HG03103 (cell line): ENCODE measurements at regions not wholly inside any gene's neighbourhood (a gene's known extent, or its start where the extent isn't known, plus 50 kb on each side); places are given as distances from the start of the nearest gene placed in this dataset.
"Not testable (repeated sequence)": the region's sequence is repeated elsewhere in the genome, so short reads cannot be mapped to it uniquely, and the experiment has no call there.

Experiments used
- ATAC-seq: cut with Tn5 transposase; IDR thresholded peaks from one replicate; pipeline ENCODE4 v1.9.1; 2021; ENCODE audit warnings: low read depth; ENCODE audit not compliant: unreplicated experiment

GRCh38 chr4:115972967-115973366 lies 859.5 kb upstream of the NDST4 start:
- no peak for ATAC-seq

GRCh38 chr4:115970859-115971258 lies 857.4 kb upstream of the NDST4 start:
- ATAC-seq = no peak

GRCh38 chr4:115969756-115970155 lies 856.3 kb upstream of the NDST4 start:
- ATAC-seq = no peak

- ATAC-seq = no peak
Measured at GRCh38 chr4:115965588-115965987, 852.2 kb upstream of the NDST4 start.

- not testable (repeated sequence) for ATAC-seq
Measured at GRCh38 chr4:115956054-115956796, 842.8 kb upstream of the NDST4 start.

GRCh38 chr4:115950806-115951205 lies 837.4 kb upstream of the NDST4 start:
- ATAC-seq = no peak

GRCh38 chr4:115949974-115950743 lies 836.7 kb upstream of the NDST4 start:
- ATAC-seq = peak; percentile 47

- ATAC-seq = no peak
Measured at GRCh38 chr4:115945026-115945425, 831.6 kb upstream of the NDST4 start.

- no peak for ATAC-seq
Measured at GRCh38 chr4:115944146-115944905, 830.9 kb upstream of the NDST4 start.

GRCh38 chr4:115938764-115939443 lies 825.5 kb upstream of the NDST4 start:
- ATAC-seq = no peak

- no peak for ATAC-seq
Measured at GRCh38 chr4:115929373-115929772, 816.0 kb upstream of the NDST4 start.

- no peak for ATAC-seq
Measured at GRCh38 chr4:115927382-115927781, 814.0 kb upstream of the NDST4 start.

GRCh38 chr4:115923152-115923551 lies 809.7 kb upstream of the NDST4 start:
- no peak for ATAC-seq

- no peak for ATAC-seq
Measured at GRCh38 chr4:115920637-115921036, 807.2 kb upstream of the NDST4 start.

GRCh38 chr4:115918149-115918548 lies 804.7 kb upstream of the NDST4 start:
- no peak for ATAC-seq

- no peak for ATAC-seq
Measured at GRCh38 chr4:115906428-115906827, 793.0 kb upstream of the NDST4 start.

- no peak for ATAC-seq
Measured at GRCh38 chr4:115883847-115884246, 770.4 kb upstream of the NDST4 start.

GRCh38 chr4:115883231-115883630 lies 769.8 kb upstream of the NDST4 start:
- no peak for ATAC-seq

- ATAC-seq = no peak
Measured at GRCh38 chr4:115873048-115873447, 759.6 kb upstream of the NDST4 start.

- no peak for ATAC-seq
Measured at GRCh38 chr4:115871596-115871995, 758.2 kb upstream of the NDST4 start.
